ENCODE measurements at regions not wholly inside any gene's neighbourhood (a gene's known extent, or its start where the extent isn't known, plus 50 kb on each side); places are given as distances from the start of the nearest gene placed in this dataset.

DNA sequence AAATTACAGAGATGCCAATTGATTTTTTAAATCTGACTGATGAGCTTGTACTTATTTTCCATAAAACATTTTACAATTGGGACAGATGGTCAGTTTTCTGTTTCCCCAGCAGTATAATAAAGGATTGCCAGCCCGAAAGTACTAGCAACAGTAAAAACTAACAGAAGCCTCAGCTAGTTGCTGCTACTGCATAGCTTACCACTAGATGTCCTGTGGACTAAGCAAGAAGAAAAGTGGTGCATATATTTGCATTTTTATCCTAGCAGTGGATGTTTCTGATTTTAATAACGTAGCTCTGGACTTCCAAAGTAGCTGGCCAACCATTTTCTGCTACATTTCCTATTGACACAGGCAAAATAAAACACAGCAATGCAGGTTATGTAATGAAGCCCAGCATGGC is 241.5 kb downstream of the BARHL2 start:
- TF ChIP-seq POLR2AphosphoS5 (IDR thresholded peaks at IDR 0.05; ENCODE audit: low read depth, low read length) (no peak), POLR2A (IDR thresholded peaks at IDR 0.05; ENCODE audit: low read depth, low read length) (no peak), TAF1 (IDR thresholded peaks at IDR 0.05; ENCODE audit: low read depth, low read length) (no peak), PAX5 (IDR thresholded peaks at IDR 0.05; ENCODE audit: insufficient read depth, low read length, severe bottlenecking) (no peak), POU2F2 (IDR thresholded peaks at IDR 0.05; ENCODE audit: low read depth, low read length) (no peak), SPI1 (IDR thresholded peaks at IDR 0.05; ENCODE audit: low read depth, low read length) (no peak)
